ENCODE measurements at regions not wholly inside any gene's neighbourhood (a gene's known extent, or its start where the extent isn't known, plus 50 kb on each side); places are given as distances from the start of the nearest gene placed in this dataset.

DNA sequence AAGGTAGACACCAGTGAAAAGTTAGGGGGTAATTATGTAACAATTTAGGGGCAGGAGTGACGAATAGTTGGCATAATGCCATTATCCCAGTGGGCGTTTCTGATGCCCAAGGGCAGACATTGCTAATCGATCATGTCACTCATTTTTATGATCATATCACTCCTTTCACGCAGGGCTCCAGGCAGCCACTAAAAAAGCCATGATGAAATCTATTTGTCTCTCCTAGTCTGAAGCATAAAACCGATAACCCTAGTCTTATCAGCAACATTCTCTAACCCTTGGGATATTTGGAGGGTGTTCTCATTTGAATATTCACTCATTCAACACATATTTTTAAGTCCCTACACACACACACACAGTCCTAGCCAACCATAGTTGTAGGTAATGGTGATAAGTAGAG, 114.9 kb downstream of the NMUR2 start:
- Mint-ChIP-seq H3K27me3 (no peaks in the 10 kb centered on the region), H3K36me3 (ENCODE audit: low read depth) (no peaks in the 10 kb centered on the region), H3K4me3 (no peak overlapping the region), H3K9me3 (no peaks in the 10 kb centered on the region), H3K4me1 (ENCODE audit: low read depth) (no peaks in the 10 kb centered on the region), H3K27ac (no peak overlapping the region)
- intact Hi-C loops (cut with micrococcal nuclease): no loop called here

DNA sequence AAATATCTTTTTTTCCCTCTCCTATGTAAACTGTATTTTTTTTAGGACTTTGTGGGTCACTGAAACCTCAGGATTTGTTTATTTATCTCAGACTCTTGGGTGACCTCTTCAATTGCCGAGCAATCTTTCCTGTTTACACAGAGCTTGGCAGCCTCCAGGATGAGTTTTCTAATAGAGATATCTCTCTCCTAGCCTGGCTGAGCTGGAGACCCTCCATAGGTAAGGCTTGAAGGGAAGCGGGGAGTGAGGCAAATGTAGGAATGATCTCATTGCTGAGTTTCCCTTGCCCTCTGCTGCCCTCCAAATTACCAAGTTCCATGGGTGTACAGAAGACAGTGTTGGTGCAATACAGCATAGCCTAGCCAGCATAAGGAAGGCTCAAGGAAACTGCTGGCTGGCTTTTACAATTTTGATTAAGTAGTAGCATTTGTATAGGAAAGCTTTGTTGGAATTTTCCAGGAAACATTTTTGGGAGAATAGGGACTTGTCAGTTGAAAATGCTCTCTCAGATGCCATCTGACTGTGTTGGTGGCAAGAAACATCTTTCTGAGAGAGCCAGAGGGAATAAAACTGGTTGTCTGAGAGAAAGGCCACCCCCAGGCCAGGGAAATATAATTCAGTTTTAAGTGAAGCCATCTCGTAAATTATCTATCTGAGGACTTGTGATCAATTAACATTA, 116.0 kb downstream of the NMUR2 start:
- H3K27me3 Mint-ChIP-seq: no peaks in the 10 kb centered on the region
- H3K4me3 Mint-ChIP-seq: no peak overlapping the region
- intact Hi-C loops (cut with micrococcal nuclease): no loop called here
- no peaks in the 10 kb centered on the region for H3K36me3 Mint-ChIP-seq (ENCODE audit: low read depth)
- no peaks in the 10 kb centered on the region for H3K4me1 Mint-ChIP-seq (ENCODE audit: low read depth)
- no peak overlapping the region for H3K27ac Mint-ChIP-seq
- no peaks in the 10 kb centered on the region for H3K9me3 Mint-ChIP-seq

DNA sequence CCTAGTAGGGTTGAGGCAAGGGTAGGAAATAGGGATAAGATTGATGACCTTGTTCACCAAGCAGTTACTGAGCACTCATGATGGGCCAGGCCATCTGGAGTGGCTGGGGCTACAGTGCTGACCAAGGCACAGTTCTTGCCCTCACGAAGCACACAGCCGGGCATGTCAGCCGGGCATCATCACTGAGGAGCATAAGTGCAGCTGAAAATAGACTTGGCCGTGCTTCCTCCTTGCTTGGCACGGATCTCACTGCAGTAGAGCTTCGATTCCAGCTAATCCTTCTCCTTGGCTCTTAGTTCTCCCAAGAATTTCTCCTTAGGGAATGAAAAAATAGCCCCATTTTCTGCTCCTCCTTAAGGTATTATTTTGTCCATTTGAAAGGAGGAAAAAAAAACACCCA, 116.6 kb downstream of the NMUR2 start:
- intact Hi-C loops (cut with micrococcal nuclease): no loop called here
- H3K9me3 Mint-ChIP-seq: no peaks in the 10 kb centered on the region
- H3K27me3 Mint-ChIP-seq: no peaks in the 10 kb centered on the region
- no peak overlapping the region for H3K4me3 Mint-ChIP-seq
- no peaks in the 10 kb centered on the region for H3K4me1 Mint-ChIP-seq (ENCODE audit: low read depth)
- H3K36me3 Mint-ChIP-seq (ENCODE audit: low read depth): no peaks in the 10 kb centered on the region
- H3K27ac Mint-ChIP-seq: no peak overlapping the region

DNA sequence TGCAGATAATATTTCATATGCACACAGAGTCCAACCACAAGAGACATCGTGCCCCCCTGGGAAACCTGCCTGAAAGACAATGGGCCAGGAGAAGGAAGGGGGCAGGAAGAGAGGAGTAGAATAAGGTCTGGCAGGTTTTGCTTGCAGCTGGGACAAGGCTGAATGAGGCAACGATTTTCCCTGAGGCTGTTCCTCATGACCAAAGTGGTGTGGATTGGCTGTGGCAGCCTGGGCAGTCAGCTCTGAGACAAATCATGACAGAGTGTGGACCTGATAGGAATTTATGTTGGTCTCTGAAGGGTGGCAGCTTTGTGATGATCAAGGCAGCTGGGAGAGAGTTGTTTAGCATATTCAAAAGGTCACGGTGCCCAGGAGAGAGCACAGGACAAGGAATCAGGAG, 119.3 kb downstream of the NMUR2 start:
- Mint-ChIP-seq H3K4me3 (no peak overlapping the region), H3K36me3 (ENCODE audit: low read depth) (no peaks in the 10 kb centered on the region), H3K4me1 (ENCODE audit: low read depth) (no peaks in the 10 kb centered on the region), H3K9me3 (no peaks in the 10 kb centered on the region), H3K27ac (no peak overlapping the region), H3K27me3 (no peaks in the 10 kb centered on the region)
- intact Hi-C loops (cut with micrococcal nuclease): no loop called here

DNA sequence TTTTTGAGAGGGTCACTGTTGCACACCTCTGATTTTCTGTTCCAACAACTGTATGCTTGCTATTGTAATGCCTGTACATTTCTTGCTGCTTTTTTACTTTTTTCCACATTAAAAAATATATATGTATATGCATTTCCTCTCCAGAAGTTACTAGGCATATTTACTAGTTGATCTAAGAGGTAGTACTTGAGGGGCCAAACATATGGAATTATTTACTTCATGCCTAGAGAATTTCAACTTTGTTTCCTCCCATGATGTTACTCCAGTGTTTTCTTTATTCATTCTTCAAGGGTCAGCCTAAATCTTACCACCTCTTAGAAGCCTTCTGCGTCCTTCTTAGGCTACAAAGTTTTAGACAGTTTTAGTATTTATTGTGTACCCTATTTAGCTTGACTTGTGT, 122.7 kb downstream of the NMUR2 start:
- H3K27ac Mint-ChIP-seq: no peak overlapping the region
- no peaks in the 10 kb centered on the region for H3K36me3 Mint-ChIP-seq (ENCODE audit: low read depth)
- H3K4me1 Mint-ChIP-seq (ENCODE audit: low read depth): no peaks in the 10 kb centered on the region
- H3K9me3 Mint-ChIP-seq: no peaks in the 10 kb centered on the region
- intact Hi-C loops (cut with micrococcal nuclease): no loop called here
- H3K27me3 Mint-ChIP-seq: no peaks in the 10 kb centered on the region
- H3K4me3 Mint-ChIP-seq: no peak overlapping the region

DNA sequence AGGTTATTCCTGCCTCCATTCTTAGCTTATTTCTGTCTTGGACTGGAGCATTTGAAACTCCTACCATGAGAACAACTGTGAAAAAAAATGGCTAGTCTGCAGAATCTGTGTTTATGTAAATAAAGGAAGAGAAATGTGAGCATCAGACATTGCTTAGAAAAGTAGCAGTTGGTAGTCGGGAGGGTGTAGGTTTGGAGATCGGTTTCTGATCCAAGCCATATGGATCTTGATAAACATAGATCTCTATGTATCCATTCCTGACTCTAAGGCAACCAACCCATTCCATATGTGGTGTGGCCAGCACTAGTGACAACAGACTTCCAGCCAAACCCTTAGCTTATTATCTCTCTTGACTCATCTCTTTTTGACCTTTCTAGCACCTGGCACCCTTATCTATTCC, 127.1 kb downstream of the NMUR2 start:
- H3K4me1 Mint-ChIP-seq (ENCODE audit: low read depth): no peaks in the 10 kb centered on the region
- H3K27me3 Mint-ChIP-seq: no peaks in the 10 kb centered on the region
- H3K36me3 Mint-ChIP-seq (ENCODE audit: low read depth): no peaks in the 10 kb centered on the region
- H3K9me3 Mint-ChIP-seq: no peaks in the 10 kb centered on the region
- intact Hi-C loops (cut with micrococcal nuclease): no loop called here
- no peak overlapping the region for H3K4me3 Mint-ChIP-seq
- no peak overlapping the region for H3K27ac Mint-ChIP-seq

DNA sequence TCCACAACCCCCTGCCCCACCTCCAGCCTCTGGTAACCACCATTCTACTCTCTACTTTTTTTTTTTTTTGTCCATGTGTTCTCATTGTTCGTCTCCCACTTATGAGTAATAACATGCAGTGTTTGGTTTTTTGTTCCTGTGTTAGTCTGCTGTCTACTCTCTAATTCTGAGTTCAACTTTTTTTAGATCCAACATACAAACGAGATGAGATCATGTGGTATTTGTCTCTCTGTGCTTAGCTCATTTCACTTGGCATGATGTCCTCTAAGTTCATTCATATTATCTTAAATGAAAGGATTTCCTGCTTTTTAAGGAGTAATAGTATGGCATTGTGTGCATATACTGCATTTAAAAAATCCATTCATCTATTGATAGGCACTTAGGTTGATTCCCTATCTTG, 130.9 kb downstream of the NMUR2 start:
- Mint-ChIP-seq H3K9me3 (no peaks in the 10 kb centered on the region), H3K4me3 (no peak overlapping the region), H3K27me3 (no peaks in the 10 kb centered on the region), H3K36me3 (ENCODE audit: low read depth) (no peaks in the 10 kb centered on the region), H3K27ac (no peak overlapping the region), H3K4me1 (ENCODE audit: low read depth) (no peaks in the 10 kb centered on the region)
- intact Hi-C loops (cut with micrococcal nuclease): no loop called here

DNA sequence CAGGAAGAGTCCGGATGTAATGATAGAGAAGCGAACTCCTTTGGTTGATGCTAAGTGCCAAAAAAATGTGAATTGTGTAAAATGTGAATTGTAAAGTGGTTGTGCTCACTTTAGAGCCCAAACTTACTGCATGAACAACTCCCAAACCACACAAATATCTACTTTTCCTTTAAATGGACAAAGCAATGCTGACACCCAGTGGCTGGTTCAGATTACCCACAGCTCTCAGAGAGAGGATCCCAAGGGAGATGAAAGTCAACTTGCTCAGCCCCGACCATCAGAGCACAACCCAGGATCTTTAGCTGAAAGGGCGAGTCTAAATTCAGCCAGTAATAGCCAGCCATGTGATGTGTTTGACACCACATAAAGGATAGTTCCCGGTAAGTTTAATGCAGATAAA, 133.7 kb downstream of the NMUR2 start:
- Mint-ChIP-seq H3K9me3 (no peaks in the 10 kb centered on the region), H3K4me3 (no peak overlapping the region), H3K4me1 (ENCODE audit: low read depth) (no peaks in the 10 kb centered on the region), H3K27me3 (no peaks in the 10 kb centered on the region), H3K36me3 (ENCODE audit: low read depth) (no peaks in the 10 kb centered on the region), H3K27ac (no peak overlapping the region)
- intact Hi-C loops (cut with micrococcal nuclease): no loop called here

DNA sequence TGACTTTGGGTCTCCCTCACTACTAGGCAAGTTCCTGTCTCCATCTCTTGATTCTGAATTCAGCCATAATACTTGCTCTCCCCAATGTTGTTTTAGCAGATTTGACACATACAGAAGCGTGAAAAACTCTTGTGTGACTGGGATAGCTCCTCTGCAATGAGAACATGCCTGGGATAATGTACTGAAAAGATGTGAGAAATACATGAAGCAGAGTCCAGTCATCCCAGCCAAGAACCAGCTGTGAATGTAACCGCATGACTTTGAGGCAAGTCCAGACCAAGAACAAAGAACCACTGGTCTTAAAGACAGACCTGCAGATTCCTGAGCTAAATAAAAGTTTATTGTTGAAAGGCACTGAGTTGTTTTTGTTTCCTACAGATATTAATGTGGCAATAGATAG, 135.0 kb downstream of the NMUR2 start:
- Mint-ChIP-seq H3K4me3 (no peak overlapping the region), H3K36me3 (ENCODE audit: low read depth) (no peaks in the 10 kb centered on the region), H3K27me3 (no peaks in the 10 kb centered on the region), H3K27ac (no peak overlapping the region), H3K9me3 (no peaks in the 10 kb centered on the region), H3K4me1 (ENCODE audit: low read depth) (no peaks in the 10 kb centered on the region)
- intact Hi-C loops (cut with micrococcal nuclease): no loop called here

DNA sequence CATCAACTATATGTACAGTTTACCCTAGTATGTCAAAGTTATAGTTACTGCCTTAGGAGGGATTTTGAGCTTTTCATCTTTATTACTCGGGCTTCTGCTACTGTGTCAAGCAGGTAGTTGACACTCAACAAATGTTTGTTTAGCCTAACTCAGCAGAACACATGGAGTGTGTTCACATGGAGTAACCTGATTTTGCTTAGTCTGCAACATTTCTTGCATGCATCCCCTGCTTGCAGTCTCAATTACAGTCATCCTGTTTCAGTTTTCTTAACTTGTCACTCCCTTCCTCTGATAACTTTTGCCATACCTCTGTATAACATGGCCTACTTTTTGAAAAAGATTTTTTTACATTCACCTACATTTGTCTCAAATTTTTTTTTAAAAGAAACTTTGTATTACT, 135.5 kb downstream of the NMUR2 start:
- no peaks in the 10 kb centered on the region for H3K36me3 Mint-ChIP-seq (ENCODE audit: low read depth)
- no peak overlapping the region for H3K4me3 Mint-ChIP-seq
- H3K27ac Mint-ChIP-seq: no peak overlapping the region
- no peaks in the 10 kb centered on the region for H3K27me3 Mint-ChIP-seq
- H3K9me3 Mint-ChIP-seq: no peaks in the 10 kb centered on the region
- intact Hi-C loops (cut with micrococcal nuclease): no loop called here
- no peaks in the 10 kb centered on the region for H3K4me1 Mint-ChIP-seq (ENCODE audit: low read depth)

DNA sequence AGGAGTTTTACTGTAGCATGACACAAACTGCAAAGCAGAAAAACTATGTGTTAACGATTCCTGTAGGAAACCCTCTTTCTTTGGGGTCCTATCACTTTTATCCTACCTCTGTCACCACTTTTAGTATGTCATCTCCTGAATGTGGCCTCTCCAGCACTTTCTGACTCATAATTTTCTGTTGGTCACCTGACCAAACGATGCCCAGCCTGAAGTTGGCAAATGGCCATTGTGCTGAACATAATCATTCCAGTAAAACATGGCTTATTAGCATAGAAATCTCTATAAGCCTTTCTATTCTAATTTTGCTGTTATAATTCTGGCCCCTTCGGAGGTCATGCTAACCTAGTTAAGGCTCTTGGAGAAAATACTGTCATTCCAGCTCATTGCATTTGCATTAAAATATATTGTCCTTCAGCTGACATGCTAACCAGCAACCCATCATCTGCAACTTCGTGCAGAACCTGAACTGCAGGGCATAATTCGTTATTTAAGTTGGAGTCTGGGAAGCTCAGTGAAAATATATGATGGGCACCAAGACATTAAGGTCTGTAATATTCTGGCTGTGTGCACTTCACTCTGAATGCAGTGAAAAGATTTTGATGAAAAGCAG, 140.3 kb downstream of the NMUR2 start:
- Mint-ChIP-seq H3K27ac (no peak overlapping the region), H3K36me3 (ENCODE audit: low read depth) (no peaks in the 10 kb centered on the region), H3K4me3 (no peak overlapping the region), H3K9me3 (no peaks in the 10 kb centered on the region), H3K27me3 (no peaks in the 10 kb centered on the region), H3K4me1 (ENCODE audit: low read depth) (no peaks in the 10 kb centered on the region)
- intact Hi-C loops (cut with micrococcal nuclease): no loop called here

DNA sequence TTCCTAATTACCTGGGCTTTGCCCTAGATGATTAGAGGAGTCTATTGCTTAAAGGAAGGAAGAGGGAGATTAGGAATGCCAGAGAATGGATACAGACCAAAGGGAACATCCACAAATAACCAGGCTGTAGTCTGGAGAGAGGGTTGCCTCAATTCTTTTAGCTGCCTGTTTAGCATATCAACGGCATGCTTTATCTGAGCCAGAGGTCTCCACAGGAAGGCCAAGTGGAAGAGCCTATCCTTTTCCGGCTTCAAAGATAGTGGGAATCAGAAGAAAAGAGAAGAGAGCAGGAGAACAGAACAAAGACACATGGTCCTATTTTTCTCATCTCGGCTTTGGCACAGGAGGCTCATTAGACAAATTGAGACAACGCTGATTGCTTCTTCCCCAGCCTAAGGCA, 142.4 kb downstream of the NMUR2 start:
- Mint-ChIP-seq H3K36me3 (ENCODE audit: low read depth) (no peaks in the 10 kb centered on the region), H3K4me1 (ENCODE audit: low read depth) (no peaks in the 10 kb centered on the region), H3K4me3 (no peak overlapping the region), H3K27ac (no peak overlapping the region), H3K27me3 (no peaks in the 10 kb centered on the region), H3K9me3 (no peaks in the 10 kb centered on the region)
- intact Hi-C loops (cut with micrococcal nuclease): no loop called here

DNA sequence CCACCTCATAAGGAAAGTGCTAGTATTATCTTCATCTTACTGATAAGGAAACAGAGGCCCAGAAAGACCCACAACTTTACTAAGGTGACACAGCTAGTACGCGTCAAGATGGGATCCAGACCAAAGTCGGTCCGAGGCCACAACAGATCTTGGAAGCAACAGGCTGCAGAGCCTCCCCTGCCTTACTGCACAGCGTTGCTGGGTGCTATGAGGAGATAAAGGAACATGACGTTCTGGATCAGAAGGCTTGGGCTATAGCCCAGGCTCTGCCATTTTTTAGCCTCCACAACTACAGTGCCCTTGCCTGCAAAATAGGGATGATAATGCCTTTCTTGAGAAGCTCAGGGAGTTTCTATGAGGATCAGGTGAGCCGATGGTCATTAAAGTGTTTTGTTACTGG, 144.1 kb downstream of the NMUR2 start:
- Mint-ChIP-seq H3K4me1 (ENCODE audit: low read depth) (no peaks in the 10 kb centered on the region), H3K27ac (no peak overlapping the region), H3K9me3 (no peaks in the 10 kb centered on the region), H3K36me3 (ENCODE audit: low read depth) (no peaks in the 10 kb centered on the region), H3K27me3 (no peaks in the 10 kb centered on the region), H3K4me3 (no peak overlapping the region)
- intact Hi-C loops (cut with micrococcal nuclease): no loop called here

DNA sequence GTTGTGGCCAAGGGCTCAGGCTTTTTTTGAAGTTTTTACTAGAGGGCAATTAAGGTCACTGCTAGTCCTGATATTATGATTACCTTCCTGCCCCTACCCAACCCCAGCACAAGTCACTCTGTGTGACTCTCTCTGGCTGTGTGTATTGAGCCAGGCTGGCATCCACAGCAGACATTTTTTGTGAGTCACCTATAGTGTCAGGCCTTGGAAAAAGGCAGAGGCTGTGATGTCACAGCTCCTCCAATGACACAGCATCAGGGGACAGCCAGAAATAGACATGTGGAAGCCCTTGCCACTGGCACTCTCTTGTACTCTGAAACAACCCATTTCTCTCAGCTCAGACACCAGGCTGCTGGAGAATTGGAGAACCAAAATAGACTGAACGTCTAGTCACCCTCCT, 145.4 kb downstream of the NMUR2 start:
- no peaks in the 10 kb centered on the region for H3K4me1 Mint-ChIP-seq (ENCODE audit: low read depth)
- intact Hi-C loops (cut with micrococcal nuclease): no loop called here
- H3K27me3 Mint-ChIP-seq: no peaks in the 10 kb centered on the region
- H3K36me3 Mint-ChIP-seq (ENCODE audit: low read depth): no peaks in the 10 kb centered on the region
- H3K9me3 Mint-ChIP-seq: no peaks in the 10 kb centered on the region
- no peak overlapping the region for H3K4me3 Mint-ChIP-seq
- H3K27ac Mint-ChIP-seq: no peak overlapping the region

DNA sequence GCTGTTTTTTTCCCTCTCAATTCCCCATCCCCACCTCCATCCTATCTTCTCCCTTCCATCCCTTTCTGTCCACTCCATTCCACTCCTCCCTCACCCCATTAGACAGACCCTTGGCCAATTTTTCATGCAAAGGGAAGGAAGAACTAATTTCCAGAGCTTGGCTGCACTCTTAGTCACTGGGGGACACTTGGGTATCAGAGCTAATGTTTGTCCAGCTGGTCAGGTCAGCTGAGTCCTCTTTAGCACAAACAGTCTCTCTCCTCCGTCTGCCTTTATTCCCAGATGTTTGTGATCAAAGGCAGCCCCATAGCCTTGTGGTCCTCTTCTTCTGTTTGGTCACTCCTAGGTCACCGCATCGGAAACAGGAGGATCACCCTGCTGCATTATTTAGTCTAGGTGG, 148.5 kb downstream of the NMUR2 start:
- Mint-ChIP-seq H3K27me3 (no peaks in the 10 kb centered on the region), H3K4me1 (ENCODE audit: low read depth) (no peaks in the 10 kb centered on the region), H3K9me3 (no peaks in the 10 kb centered on the region), H3K4me3 (no peak overlapping the region), H3K36me3 (ENCODE audit: low read depth) (no peaks in the 10 kb centered on the region), H3K27ac (no peak overlapping the region)
- intact Hi-C loops (cut with micrococcal nuclease): no loop called here

All from dendritic cell treated with granulocyte-macrophage colony-stimulating factor and Interleukin-4, amounts not matched to agents 40 ng/mL and 50 ng/mL, for 4 days (primary cell).